Jurkat, Clone E6-1 (cell line): ENCODE measurements at regions not wholly inside any gene's neighbourhood (a gene's known extent, or its start where the extent isn't known, plus 50 kb on each side); places are given as distances from the start of the nearest gene placed in this dataset.

Source experiments
- DNase-seq: peaks from one replicate; pipeline ENCODE4 v3.0.0-alpha.2; 2011; ENCODE audit warnings: low read depth, low spot score
- H3K4me3 ChIP-seq: 2 replicates; pipeline ENCODE4 v1.5.1; 2011; ENCODE audit warnings: mild to moderate bottlenecking, low read length, control low read depth, moderate library complexity

DNA sequence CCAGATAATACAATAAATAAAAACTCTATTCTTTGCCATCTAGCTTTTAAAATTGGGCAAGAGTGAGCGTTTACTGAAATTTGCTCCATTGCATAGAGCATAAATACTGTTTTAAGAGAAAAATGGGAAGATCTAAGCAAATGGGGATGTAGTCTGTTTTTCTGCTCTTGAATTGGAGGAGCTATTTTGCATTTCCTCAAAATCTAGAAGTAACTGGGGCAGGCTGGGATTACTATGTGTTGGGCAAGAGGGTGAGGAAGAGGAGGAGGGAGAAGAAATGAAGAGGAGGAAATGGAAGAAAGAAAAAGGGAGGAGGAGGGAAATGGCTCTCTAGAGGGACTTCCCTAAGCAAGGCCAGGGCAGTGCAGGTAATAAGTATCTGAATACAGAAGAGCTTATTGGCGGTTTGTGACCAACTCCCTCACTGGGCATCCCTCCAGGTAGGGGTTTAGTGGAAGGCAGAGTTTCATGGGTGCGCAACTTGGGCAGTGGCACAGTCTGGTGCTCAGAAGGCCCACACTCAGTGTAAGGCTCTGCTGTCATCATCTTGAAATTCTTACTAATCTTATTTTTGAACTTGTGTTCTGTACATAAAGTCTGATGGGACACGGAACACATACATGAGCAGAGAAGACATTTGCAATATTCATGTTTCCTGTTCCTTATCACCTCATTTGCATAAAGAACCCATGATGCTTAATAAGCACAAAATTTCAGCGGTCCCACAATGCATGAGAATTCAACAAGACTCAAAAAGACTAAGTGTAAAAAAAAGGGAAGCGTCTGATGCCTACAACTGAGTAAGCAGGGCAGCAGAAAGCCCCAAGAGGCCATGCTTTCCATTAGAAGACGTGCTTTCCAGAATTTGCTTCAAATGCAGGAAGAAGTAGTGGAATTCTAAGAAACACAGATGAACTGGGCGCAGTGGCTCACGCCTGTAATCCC lies 116.9 kb downstream of the EVX1 start:
- H3K4me3 ChIP-seq: no peak overlapping the region
- no peak for DNase-seq

DNA sequence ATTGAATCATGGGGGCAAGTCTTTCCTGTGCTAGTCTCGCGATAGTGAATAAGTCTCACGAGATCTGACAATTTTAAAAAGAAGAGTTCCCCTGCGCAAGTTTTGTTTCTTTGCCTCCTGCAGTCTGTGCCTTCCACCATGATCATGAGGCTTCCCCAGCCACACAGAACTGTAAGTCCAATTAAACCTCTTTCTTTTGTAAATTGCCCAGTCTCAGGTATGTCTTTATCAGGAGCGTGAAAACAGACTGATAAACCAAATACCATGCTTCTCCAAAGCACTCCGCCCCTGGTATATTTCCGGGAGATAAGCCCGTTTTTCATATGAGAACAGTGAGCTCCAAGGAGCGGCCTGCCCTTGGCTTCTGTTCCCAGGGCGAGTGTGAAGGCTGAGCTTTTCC lies 118.9 kb downstream of the EVX1 start:
- H3K4me3 ChIP-seq: no peak overlapping the region
- no peak for DNase-seq

DNA sequence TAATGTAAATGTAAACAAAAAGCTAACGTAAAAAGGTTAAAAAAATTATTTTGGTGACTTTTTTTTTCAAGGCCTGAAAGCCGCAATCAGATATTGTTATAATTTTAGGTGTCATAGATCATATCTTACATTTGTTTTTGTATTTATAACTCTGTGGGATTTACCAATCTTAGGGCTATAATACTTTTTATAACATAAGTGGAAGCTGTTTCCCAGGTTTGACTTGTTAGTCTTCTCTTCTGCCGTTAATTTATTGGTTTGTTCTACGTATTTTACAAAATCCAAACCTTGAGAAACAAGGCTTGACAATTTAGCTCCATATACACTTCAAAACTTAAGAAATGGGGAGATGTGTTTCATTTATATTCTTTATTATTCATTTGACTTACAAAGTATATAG lies 119.4 kb downstream of the EVX1 start:
- no peak for DNase-seq
- H3K4me3 ChIP-seq: no peak overlapping the region

DNA sequence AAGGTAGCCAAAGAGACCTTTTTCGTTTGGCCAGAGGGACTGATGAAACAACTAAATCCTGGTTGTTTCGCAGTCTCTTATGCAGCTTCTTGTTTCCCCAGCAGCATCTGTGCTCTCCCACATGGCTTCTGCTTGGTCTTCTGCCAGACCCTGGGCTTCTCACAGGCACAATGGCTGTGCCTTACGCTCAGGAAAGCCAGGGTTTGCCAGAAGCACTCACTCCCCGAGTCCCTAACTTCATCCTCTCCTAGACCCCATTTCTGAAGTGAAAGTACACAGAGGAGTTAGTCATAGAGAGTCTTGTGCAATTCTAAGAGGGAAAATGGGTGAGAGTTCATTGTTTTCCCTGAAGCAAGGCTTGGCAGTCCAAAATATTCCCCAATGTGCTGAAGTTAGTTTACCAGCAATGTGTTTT lies 121.7 kb downstream of the EVX1 start:
- no peak overlapping the region for H3K4me3 ChIP-seq
- DNase-seq: no peak

DNA sequence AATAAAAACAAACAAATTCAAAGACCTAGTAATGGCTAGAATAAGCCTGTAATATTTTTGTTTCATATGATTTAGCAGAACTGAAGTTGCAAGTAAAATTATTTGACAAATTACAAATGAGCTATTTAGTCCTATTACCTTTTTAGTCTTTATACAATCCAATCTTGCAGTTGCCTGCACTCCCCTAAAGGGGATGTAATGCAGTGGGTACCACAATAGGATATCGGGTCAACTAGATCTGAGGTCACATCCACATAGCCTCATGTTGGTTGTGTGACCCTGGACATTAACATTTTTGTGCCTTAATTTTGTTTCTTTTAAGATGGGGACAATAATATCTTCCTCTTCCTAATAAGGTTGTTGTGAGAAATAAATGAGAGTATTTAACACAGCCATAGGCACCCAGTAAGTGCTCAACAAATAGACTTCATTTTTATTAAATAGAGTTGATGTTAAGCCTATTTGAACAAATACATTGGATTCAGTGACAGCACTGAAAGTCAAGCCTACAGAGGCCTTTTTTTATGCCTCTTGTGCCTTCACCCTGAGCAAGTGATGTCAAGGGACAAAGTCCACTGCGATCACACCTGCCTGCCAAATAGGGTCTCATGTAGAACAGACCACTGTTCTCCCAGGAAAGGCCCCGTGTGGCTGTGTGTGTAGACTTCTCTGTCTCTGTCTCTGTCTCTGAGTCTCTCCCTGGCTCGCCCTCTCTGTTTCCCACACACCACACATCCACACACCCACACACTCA lies 124.8 kb downstream of the EVX1 start:
- DNase-seq: no peak
- H3K4me3 ChIP-seq: no peak overlapping the region

DNA sequence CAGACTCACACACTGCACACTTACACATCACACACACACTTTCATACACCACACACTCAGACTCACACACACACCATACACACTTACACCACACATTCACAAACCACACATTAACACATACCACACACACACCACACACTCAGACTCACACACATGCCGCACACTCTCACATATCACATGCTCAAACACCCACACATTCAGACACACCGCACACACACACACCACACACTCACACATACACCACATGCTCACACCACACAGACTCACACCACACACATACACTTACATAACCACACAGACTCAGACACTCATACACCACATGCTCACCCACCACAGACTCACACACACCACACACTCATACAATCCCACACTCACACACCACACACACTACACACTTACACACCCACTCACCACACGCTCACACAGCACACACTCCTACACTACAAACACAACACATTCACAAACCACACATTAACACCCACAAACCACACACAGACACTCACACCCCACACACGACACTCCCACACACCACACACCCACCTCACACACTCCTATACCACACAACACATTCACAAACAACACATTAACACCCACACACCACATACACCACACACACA lies 125.4 kb downstream of the EVX1 start:
- no peak overlapping the region for H3K4me3 ChIP-seq
- no peak for DNase-seq

DNA sequence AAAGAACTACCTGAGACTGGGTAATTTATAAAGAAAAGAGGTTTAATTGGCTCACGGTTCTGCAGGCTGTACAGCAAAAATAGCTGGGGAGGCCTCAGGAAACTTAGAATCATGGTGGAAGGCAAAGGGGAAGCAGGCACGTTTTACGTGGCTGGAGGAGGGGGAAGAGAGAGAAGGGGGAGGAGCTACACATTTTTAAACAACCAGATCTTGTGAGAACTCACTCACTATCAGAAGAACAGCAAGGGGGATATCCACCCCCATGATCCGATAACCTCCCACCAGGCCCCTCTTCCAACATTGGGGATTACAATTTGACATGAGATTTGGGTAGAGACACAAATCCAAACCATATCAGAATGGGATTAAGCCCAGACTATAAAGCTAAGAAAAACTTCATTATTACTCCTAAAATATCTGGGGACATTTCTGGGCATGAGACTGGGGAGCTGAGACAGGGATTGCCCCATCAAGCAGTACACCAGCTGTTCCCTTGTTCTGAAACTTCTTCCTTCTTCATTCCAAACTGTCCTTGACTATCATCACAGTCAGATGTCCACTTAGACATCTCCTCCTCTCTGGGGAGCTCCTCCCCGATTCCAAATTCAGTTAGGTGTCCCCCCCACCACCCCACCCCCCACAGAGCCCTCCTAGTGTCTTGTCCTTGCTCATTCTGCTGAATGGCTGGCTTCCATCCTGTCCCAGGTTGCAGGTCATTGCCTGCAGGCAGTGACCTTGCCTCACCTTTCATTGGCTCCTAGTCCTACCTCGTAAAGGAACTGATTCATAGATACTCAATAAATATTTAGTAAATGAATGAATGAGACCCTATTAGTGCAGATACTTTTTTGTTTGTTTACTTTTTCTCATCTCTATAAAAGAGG lies 132.6 kb downstream of the EVX1 start:
- DNase-seq: no peak
- no peak overlapping the region for H3K4me3 ChIP-seq

DNA sequence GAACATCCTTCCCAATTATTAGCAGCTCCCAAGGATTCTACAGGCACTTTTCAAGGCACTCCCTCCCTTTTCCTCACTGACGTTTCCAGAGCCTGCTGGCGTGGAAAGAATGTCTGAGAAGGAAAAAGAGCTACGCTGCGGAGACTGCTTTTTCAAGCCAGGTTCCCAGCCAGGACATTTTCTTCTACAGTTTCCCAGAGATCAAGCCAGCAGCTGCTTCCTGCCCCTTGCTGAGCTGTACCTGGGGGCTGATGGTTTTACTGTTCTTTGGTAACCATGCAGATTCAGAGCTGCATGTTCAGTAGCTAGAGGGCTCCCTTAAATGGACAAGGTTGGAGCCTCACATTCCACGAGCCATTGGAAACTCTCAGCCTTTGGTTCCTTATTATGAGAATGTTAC lies 133.4 kb downstream of the EVX1 start:
- no peak for DNase-seq

DNA sequence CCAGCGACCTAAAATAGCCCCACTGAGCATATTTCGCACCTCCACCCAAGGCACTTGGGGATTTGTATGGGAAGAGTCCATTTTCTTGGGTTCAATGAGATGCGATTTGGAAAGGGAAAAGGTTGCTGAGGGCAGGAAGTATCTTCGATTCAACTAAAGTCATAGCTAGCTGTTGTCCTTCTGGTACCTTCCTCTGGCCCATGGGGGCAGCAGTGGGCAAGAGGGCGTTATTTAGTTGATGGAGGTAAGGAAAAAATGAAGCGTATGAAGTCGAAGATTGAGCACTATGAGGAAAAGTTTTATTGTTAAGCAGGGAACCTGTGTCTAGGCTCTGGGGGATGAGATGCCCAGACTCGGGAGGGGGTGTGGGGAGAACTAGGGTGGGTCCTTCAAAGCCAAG lies 135.4 kb downstream of the EVX1 start:
- no peak for DNase-seq

More for the DNA sequence above, 133.4 kb downstream of the EVX1 start:
- no peak overlapping the region for H3K4me3 ChIP-seq

DNA sequence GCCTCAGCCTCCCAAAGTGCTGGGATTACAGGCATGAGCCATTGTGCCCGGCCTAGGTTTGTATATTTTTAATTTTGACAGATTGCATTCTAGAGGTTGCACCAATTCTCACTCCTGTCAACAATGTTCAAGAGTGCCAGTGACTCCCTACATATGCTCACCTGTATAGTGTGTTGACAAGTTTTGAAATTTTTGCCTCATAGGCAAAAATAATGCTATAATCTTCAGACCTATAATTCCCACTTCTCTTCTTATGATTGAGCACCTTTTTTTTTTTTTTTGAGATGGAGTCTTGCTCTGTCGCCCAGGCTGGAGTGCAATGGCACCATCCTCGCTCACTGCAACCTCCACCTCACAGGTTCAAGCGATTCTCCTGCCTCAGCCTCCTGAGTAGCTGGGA lies 139.7 kb downstream of the EVX1 start:
- DNase-seq: no peak
- no peak overlapping the region for H3K4me3 ChIP-seq

More for the DNA sequence above, 135.4 kb downstream of the EVX1 start:
- H3K4me3 ChIP-seq: no peak overlapping the region

DNA sequence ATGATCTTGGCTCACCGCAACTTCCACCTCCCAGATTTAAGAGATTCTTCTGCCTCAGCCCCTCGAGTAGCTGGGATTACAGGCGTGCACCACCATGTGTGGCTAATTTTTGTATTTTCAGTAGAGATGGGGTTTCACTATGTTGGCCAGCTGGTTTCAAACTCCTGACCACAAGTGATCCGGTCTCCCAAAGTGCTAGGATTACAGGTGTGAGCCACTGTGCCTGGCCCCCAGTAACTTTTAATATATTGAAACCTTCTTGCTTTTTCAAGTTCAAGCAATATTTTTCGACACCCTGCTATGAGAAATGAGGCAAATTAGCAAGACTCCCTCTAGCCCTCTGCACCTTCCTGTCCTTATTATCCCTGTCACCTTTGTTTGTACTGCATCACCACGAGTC lies 144.0 kb downstream of the EVX1 start:
- DNase-seq: no peak
- no peak overlapping the region for H3K4me3 ChIP-seq

DNA sequence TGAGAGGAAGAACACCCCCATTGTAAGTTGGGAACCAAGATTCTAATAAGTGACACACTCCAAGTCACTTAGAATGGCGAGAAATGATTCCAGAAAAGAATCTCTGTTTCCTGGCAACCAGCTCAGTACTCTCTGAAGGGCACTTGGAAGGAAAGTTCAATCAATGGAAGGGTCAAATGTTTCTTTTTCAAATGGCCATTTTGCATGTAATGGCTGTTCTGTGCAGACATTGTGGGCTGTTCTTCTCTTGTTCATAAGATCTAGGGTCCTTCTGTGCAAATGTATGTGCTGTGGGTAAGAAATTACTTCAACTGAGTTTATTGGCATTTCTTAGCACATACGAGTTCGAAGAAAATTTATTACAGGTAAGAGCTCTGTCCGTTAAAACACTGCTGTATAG lies 145.3 kb downstream of the EVX1 start:
- H3K4me3 ChIP-seq: no peak overlapping the region
- DNase-seq: no peak

DNA sequence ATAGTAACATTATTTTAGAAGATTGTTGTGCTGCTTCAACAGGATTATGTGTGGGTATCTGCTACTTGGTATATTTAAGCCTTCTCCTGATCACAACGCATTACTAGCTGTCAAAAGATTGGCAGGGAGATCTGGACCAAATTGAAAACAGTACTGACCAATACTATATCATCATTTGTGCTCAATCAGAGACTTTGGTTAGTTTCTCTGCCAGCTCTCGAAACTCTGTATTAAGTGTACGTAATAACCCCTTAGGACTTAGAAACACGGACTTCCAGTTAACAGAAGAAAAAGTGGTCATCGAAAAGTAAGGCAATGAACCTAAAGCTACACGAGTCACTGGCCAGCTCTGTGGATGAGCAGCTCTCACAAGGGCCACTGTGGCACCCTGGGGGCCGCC lies 146.0 kb downstream of the EVX1 start:
- no peak overlapping the region for H3K4me3 ChIP-seq
- DNase-seq: no peak

DNA sequence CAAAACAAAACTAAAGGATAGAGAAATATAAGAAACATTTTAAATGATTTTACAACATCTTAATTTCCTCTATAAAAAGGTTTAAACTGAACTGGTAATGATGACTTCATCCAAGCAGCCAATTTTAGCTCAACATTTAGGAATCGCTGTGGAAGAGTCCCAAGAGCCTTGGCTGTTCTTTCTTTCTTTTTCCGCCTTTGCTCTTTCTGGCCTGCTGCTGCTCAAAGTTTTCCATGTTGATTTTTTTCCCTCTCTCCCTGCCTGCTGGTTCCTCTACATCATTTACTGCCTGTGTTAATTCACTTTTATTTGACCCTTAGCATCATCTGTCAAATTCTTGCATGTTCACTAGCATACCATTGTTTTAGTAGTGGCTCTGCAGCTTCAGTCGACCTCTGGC lies 146.9 kb downstream of the EVX1 start:
- no peak overlapping the region for H3K4me3 ChIP-seq

DNA sequence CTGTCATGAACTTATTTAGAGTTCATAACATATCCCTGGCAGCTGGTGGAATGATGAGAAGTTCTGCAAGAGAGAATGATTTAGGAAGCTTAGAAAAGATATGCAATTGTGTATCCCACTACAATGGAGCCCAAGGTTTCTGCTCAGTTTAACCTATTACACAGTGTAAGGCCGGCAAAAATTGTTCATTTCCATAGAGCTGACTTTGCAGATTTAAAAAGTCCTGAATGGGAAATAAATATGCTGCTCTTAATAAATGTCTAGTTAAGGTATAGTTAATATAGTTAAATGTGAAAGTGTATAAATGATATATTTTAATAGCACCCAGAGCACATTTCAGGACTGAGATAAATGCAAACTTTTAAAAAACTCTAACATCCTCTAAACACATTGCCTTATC lies 149.9 kb downstream of the EVX1 start:
- H3K4me3 ChIP-seq: no peak overlapping the region
- no peak for DNase-seq

More for the DNA sequence above, 146.9 kb downstream of the EVX1 start:
- DNase-seq: no peak

DNA sequence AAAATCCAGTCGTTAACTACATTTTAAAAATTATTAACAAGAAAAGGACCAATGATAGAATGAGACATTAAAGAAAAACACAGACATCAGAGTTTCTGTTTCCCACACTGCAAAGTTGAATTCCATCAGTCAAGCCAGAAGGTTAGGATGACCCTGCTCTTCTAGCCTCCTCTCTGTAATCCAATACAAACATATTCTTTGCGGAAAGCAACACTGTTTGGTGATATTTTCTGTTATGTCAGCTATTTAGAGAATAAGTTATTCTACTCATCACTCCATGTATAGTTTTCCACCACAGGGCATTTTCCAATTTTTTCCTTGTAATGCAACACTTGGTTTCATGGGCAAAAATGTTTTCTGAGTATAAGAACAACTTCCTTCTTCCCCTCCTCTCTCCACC lies 152.3 kb downstream of the EVX1 start:
- no peak overlapping the region for H3K4me3 ChIP-seq
- DNase-seq: no peak

DNA sequence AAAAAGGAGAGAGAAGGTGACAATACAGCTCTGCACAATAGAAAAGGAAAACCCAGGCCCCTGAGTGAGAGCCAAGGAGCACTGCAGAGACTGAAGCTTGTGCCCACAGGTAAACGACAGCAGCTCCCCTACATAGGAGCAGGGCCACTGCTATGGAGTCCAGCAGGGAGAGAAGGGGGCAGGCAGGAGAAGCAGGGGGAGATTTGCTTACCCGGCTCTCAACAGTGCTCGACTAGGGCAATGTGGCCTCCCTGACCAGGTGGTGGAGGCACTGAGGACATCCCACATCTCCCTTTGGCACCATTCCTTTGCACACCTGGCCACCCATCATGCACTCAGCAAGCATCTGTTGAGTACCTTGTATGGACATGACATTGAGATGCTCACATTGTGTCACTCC lies 153.0 kb downstream of the EVX1 start:
- no peak for DNase-seq

DNA sequence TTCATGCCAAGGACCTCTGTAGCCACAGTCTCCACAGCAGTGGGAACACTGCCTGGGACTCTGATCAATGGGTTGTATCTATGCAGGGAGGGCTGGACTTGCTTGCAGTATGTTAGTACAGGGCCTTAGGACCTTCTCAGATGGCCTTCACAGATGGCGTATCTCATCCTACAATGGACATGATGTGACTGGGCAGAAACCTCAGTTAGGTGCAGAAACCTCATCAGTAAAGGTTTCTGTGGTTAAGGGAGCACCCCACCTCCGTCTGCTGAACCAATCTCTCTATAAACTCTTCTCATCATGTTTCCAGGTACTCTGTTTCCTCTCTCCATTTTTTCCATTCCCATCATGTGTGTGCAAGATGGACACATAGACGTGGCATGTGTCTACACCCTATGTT lies 154.9 kb downstream of the EVX1 start:
- H3K4me3 ChIP-seq: no peak overlapping the region
- DNase-seq: no peak

More for the DNA sequence above, 153.0 kb downstream of the EVX1 start:
- no peak overlapping the region for H3K4me3 ChIP-seq

DNA sequence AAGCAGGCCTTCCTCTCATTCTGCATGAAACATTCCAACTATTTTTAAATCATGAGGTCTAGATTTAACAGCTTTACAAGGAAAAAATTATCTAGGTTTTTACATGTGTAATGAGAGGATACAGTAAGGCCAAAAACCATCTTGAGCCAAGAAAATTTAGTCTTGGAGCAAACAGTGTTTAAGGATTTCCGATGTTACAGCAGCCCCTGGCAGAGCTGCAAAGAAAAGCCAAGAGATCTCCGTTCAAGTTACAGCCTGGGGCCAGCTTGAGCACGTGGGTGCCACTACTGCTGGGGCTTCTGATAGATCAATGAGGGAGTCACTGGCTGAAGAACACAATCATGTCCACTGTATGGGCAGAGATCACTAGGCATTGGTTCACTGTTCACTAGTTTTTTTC lies 156.2 kb downstream of the EVX1 start:
- no peak overlapping the region for H3K4me3 ChIP-seq
- DNase-seq: no peak
